WTC11 (cell line): ENCODE measurements at regions not wholly inside any gene's neighbourhood (a gene's known extent, or its start where the extent isn't known, plus 50 kb on each side); places are given as distances from the start of the nearest gene placed in this dataset.

ENCODE experiments used
- ATF1 ChIP-seq: sonication (generic); formaldehyde crosslinking; IDR thresholded peaks from 2 replicates; pipeline ENCODE4 v1.8.1; 2023; ENCODE audit warnings: mild to moderate bottlenecking, moderate library complexity, missing genetic modification reagents
- CREM ChIP-seq: sonication (generic); formaldehyde crosslinking; IDR thresholded peaks from 2 replicates; pipeline ENCODE4 v1.8.1; 2022; ENCODE audit warnings: mild to moderate bottlenecking, missing genetic modification reagents, moderate library complexity
- ELF4 ChIP-seq: sonication (generic); formaldehyde crosslinking; IDR thresholded peaks from 2 replicates; pipeline ENCODE4 v1.8.1; 2022; ENCODE audit warnings: low read depth, mild to moderate bottlenecking, moderate library complexity, missing genetic modification reagents
- JUN ChIP-seq: sonication (generic); formaldehyde crosslinking; IDR thresholded peaks from 2 replicates; pipeline ENCODE4 v1.8.0; 2023; ENCODE audit warnings: mild to moderate bottlenecking, missing genetic modification reagents
- NR2C2 ChIP-seq: sonication (generic); formaldehyde crosslinking; IDR thresholded peaks from 2 replicates; pipeline ENCODE4 v1.8.0; 2022; ENCODE audit warnings: mild to moderate bottlenecking, missing genetic modification reagents
- OVOL2 ChIP-seq: fragments of 250-450 bp; sonication (Bioruptor Pico); IDR thresholded peaks from 2 replicates; pipeline ENCODE4 v1.9.0; 2021; ENCODE audit warnings: mild to moderate bottlenecking, borderline replicate concordance
- SP1 ChIP-seq: sonication (generic); formaldehyde crosslinking; conservative IDR thresholded peaks from 2 replicates; pipeline ENCODE4 v1.8.1; 2022; ENCODE audit warnings: missing genetic modification reagents
- TF ChIP-seq, protein P1 (sequence below): fragments of 200-600 bp; IDR thresholded peaks from 2 replicates; pipeline ENCODE4 v1.8.0; 2022; ENCODE audit warnings: antibody characterized with exemption
- TF ChIP-seq, protein P2 (sequence below): sonication (generic); formaldehyde crosslinking; IDR thresholded peaks from 2 replicates; pipeline ENCODE4 v1.8.0; 2022; ENCODE audit warnings: mild to moderate bottlenecking, missing genetic modification reagents
- TF ChIP-seq, protein P3 (sequence below): sonication (generic); formaldehyde crosslinking; IDR thresholded peaks from 2 replicates; pipeline ENCODE4 v1.8.0; 2022; ENCODE audit warnings: mild to moderate bottlenecking, missing genetic modification reagents
- TF ChIP-seq, protein P4 (sequence below): sonication (generic); formaldehyde crosslinking; IDR thresholded peaks from 2 replicates; pipeline ENCODE4 v1.8.0; 2022; ENCODE audit warnings: mild to moderate bottlenecking, missing genetic modification reagents

DNA sequence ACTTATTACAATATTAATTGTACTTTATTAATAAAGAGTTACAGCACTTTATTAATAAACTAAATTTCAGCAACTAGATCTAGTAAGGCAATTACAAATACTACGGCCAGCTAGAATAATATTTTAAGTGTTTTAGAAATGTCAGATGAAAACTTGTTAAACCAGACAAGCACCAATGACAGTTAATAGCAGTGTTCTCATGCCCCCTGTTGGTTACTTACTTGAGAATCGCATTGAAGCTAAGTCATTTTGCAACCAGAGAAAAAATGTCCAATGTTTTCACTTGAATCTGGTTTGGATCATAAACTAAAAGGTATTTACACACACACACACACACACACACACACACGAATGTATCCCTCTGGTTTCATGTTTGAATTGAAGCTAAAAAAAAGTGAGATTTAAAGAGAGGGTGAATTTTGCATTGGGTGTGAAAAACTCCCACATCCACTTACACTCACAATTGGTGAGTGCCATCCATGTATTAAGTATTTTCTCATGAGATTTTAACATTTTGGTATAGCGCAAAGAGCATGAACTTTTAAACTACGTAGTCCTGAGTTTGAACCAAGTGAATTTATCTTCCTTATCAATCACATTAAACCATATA is 347.7 kb downstream of the ZBBX start:
- TF ChIP-seq ATF1 (CRISPR knock-in tag), result no peak
- TF ChIP-seq, protein P1, sequence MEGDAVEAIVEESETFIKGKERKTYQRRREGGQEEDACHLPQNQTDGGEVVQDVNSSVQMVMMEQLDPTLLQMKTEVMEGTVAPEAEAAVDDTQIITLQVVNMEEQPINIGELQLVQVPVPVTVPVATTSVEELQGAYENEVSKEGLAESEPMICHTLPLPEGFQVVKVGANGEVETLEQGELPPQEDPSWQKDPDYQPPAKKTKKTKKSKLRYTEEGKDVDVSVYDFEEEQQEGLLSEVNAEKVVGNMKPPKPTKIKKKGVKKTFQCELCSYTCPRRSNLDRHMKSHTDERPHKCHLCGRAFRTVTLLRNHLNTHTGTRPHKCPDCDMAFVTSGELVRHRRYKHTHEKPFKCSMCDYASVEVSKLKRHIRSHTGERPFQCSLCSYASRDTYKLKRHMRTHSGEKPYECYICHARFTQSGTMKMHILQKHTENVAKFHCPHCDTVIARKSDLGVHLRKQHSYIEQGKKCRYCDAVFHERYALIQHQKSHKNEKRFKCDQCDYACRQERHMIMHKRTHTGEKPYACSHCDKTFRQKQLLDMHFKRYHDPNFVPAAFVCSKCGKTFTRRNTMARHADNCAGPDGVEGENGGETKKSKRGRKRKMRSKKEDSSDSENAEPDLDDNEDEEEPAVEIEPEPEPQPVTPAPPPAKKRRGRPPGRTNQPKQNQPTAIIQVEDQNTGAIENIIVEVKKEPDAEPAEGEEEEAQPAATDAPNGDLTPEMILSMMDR, result peak; percentile 34; the same call in 1 of the 2 replicates
- TF ChIP-seq, protein P2, sequence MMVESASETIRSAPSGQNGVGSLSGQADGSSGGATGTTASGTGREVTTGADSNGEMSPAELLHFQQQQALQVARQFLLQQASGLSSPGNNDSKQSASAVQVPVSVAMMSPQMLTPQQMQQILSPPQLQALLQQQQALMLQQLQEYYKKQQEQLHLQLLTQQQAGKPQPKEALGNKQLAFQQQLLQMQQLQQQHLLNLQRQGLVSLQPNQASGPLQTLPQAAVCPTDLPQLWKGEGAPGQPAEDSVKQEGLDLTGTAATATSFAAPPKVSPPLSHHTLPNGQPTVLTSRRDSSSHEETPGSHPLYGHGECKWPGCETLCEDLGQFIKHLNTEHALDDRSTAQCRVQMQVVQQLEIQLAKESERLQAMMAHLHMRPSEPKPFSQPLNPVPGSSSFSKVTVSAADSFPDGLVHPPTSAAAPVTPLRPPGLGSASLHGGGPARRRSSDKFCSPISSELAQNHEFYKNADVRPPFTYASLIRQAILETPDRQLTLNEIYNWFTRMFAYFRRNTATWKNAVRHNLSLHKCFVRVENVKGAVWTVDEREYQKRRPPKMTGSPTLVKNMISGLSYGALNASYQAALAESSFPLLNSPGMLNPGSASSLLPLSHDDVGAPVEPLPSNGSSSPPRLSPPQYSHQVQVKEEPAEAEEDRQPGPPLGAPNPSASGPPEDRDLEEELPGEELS (CRISPR knock-in tag), result no peak
- TF ChIP-seq OVOL2 (CRISPR knock-in tag), result no peak
- no peak for TF ChIP-seq CREM (CRISPR knock-in tag)
- TF ChIP-seq, protein P3, sequence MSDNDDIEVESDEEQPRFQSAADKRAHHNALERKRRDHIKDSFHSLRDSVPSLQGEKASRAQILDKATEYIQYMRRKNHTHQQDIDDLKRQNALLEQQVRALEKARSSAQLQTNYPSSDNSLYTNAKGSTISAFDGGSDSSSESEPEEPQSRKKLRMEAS (CRISPR knock-in tag), result no peak
- TF ChIP-seq NR2C2 (CRISPR knock-in tag), result no peak
- no peak for TF ChIP-seq SP1
- no peak for TF ChIP-seq ELF4 (CRISPR knock-in tag)
- TF ChIP-seq JUN (CRISPR knock-in tag), result no peak
- TF ChIP-seq, protein P4, sequence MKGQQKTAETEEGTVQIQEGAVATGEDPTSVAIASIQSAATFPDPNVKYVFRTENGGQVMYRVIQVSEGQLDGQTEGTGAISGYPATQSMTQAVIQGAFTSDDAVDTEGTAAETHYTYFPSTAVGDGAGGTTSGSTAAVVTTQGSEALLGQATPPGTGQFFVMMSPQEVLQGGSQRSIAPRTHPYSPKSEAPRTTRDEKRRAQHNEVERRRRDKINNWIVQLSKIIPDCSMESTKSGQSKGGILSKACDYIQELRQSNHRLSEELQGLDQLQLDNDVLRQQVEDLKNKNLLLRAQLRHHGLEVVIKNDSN (CRISPR knock-in tag), result no peak
